Lower lobe of right lung (tissue), 2 donors: ENCODE measurements at regions not wholly inside any gene's neighbourhood (a gene's known extent, or its start where the extent isn't known, plus 50 kb on each side); places are given as distances from the start of the nearest gene placed in this dataset.

Experiments used
- ATAC-seq, 2 donors: fragments of 200-7000 bp; cut with Tn5 transposase; one replicate each; pipeline ENCODE4 v1.9.1; 2020 to 2022; ENCODE audit warnings: mild to moderate bottlenecking in 2 of 2, moderate library complexity in 2 of 2
- DNase-seq: peaks from one replicate; pipeline ENCODE4 v3.0.0-alpha.2; 2020
- H3K27ac ChIP-seq: fragments of 200-600 bp; one replicate; pipeline ENCODE4 v1.8.0; 2022
- H3K27me3 ChIP-seq: fragments of 200-600 bp; one replicate; pipeline ENCODE4 v1.8.0; 2022; ENCODE audit warnings: low read depth
- H3K36me3 ChIP-seq: fragments of 200-600 bp; one replicate; pipeline ENCODE4 v1.8.0; 2022; ENCODE audit warnings: mild to moderate bottlenecking
- H3K4me1 ChIP-seq: fragments of 200-600 bp; one replicate; pipeline ENCODE4 v1.8.0; 2022
- H3K4me3 ChIP-seq: fragments of 200-600 bp; one replicate; pipeline ENCODE4 v1.8.0; 2022; ENCODE audit warnings: mild to moderate bottlenecking
- H3K9me3 ChIP-seq: fragments of 200-600 bp; one replicate; pipeline ENCODE4 v1.8.0; 2022
- CTCF ChIP-seq: fragments of 200-600 bp; IDR thresholded peaks from one replicate; pipeline ENCODE4 v1.8.0; 2022; ENCODE audit warnings: antibody characterized with exemption, mild to moderate bottlenecking
- intact Hi-C: fragments of 100-400 bp; cut with DNase I; formaldehyde crosslinking; loops from one replicate; pipeline ENCODE4 v1.11.0; 2022
- donor health status: DM: no; HTN: yes; CAD: no; lungs with severe emphysema.

GRCh38 chr12:5267603-5268423 is 164.1 kb upstream of the NTF3 start:
- Histone ChIP-seq H3K4me3 (no peak overlapping the region), H3K4me1 (no peaks in the 10 kb centered on the region), H3K27me3 (no peaks in the 10 kb centered on the region), H3K9me3 (no peaks in the 10 kb centered on the region), H3K27ac (no peak overlapping the region), H3K36me3 (no peaks in the 10 kb centered on the region)
- ATAC-seq, result no peak
- intact Hi-C loops, result no loop called here
- no peak for DNase-seq
- TF ChIP-seq CTCF, result no peak

- TF ChIP-seq CTCF, result no peak
- H3K27me3 ChIP-seq, result no peaks in the 10 kb centered on the region
- no peaks in the 10 kb centered on the region for H3K4me1 ChIP-seq
- no peaks in the 10 kb centered on the region for H3K9me3 ChIP-seq
- H3K36me3 ChIP-seq, result no peaks in the 10 kb centered on the region
- intact Hi-C loops, result no loop called here
- H3K27ac ChIP-seq, result no peak overlapping the region
- DNase-seq, result no peak
- ATAC-seq, result no peak
- no peak overlapping the region for H3K4me3 ChIP-seq
Measured at GRCh38 chr12:5268424-5269210, 163.3 kb upstream of the NTF3 start.

GRCh38 chr12:5269846-5270245 is 162.1 kb upstream of the NTF3 start:
- intact Hi-C loops, result no loop called here
- no peaks in the 10 kb centered on the region for H3K36me3 ChIP-seq
- no peak overlapping the region for H3K27ac ChIP-seq
- ATAC-seq (no peak), DNase-seq (no peak)
- TF ChIP-seq CTCF, result no peak
- H3K4me1 ChIP-seq, result no peaks in the 10 kb centered on the region
- H3K9me3 ChIP-seq, result no peaks in the 10 kb centered on the region
- H3K4me3 ChIP-seq, result no peak overlapping the region
- H3K27me3 ChIP-seq, result no peaks in the 10 kb centered on the region

- H3K36me3 ChIP-seq, result no peaks in the 10 kb centered on the region
- no peak overlapping the region for H3K4me3 ChIP-seq
- no peak for ATAC-seq
- TF ChIP-seq CTCF, result no peak
- no peak overlapping the region for H3K27ac ChIP-seq
- H3K27me3 ChIP-seq, result no peaks in the 10 kb centered on the region
- intact Hi-C loops, result no loop called here
- no peaks in the 10 kb centered on the region for H3K9me3 ChIP-seq
- H3K4me1 ChIP-seq, result no peaks in the 10 kb centered on the region
- DNase-seq, result no peak
Measured at GRCh38 chr12:5272018-5272785, 159.7 kb upstream of the NTF3 start.

GRCh38 chr12:5273709-5274108 is 158.2 kb upstream of the NTF3 start:
- Histone ChIP-seq H3K4me3 (no peak overlapping the region), H3K4me1 (no peaks in the 10 kb centered on the region), H3K27ac (no peak overlapping the region), H3K36me3 (no peaks in the 10 kb centered on the region), H3K9me3 (no peaks in the 10 kb centered on the region), H3K27me3 (no peaks in the 10 kb centered on the region)
- TF ChIP-seq CTCF, result no peak
- no peak for ATAC-seq
- DNase-seq, result no peak
- intact Hi-C loops, result no loop called here
